ENCODE measurements at regions not wholly inside any gene's neighbourhood (a gene's known extent, or its start where the extent isn't known, plus 50 kb on each side); places are given as distances from the start of the nearest gene placed in this dataset.

DNA sequence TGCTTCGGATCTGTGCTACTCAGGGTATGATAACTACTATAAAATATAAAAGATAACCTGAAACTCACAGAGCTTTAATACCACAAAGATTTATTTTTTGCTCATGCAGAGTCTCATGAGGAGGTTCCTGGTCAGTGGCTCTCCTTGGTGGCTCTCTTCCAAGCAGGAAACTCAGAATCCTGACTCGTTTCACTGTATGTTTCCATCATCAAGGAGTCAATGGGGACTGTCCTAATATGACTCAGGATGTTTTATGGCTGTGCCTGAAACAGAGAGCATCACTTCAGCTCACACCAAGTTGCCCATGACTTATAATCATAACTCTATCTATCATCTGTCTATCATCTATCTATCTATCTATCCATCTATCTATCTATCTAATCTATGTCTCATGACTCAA, 620.8 kb upstream of the NR3C2 start:
- H3K36me3 ChIP-seq (replicated peaks in 1 of 2; ENCODE audit: control extremely low read depth in 1 of 2, control insufficient read depth in 1 of 2, extremely low read depth in 1 of 2, insufficient read depth in 2 of 2, low read length in 1 of 2) = no peaks in the 10 kb centered on the region
- H3K27me3 ChIP-seq (replicated peaks in 1 of 4; ENCODE audit: control extremely low read depth in 1 of 4, control insufficient read depth in 3 of 4, insufficient read depth in 4 of 4, low read length in 3 of 4) = no peaks in the 10 kb centered on the region
- H3K9me3 ChIP-seq (ENCODE audit: control extremely low read depth in 1 of 3, control insufficient read depth in 2 of 3, insufficient read depth in 1 of 3, low read length in 2 of 3) = peaks cover 0 to 7% (median 0%) of the 10 kb centered on the region in 3 donors
- no peak overlapping the region for H3K27ac ChIP-seq (ENCODE audit: low read length in 2 of 2)
- Mint-ChIP-seq H3K4me1 (no peaks in the 10 kb centered on the region), H3K4me3 (no peak overlapping the region), H3K27ac (no peak overlapping the region), H3K27me3 (no peaks in the 10 kb centered on the region), H3K9me3 (ENCODE audit: insufficient read depth) (peaks cover 2% of the 10 kb centered on the region)
- H3K9ac ChIP-seq (ENCODE audit: low read length) = no peak overlapping the region
- no peaks in the 10 kb centered on the region for H3K4me1 ChIP-seq (ENCODE audit: control insufficient read depth in 2 of 2, insufficient read depth in 2 of 2, low read length in 2 of 2)
- DNase-seq (no peak), ATAC-seq (ENCODE audit: low read depth) (no peak)
- H3K79me2 ChIP-seq (ENCODE audit: control insufficient read depth, insufficient read depth, low read length) = no peaks in the 10 kb centered on the region
- H4K20me1 ChIP-seq (ENCODE audit: control insufficient read depth, insufficient read depth, low read length, poor library complexity, severe bottlenecking) = no peaks in the 10 kb centered on the region
- no peak overlapping the region for H2AFZ ChIP-seq (ENCODE audit: insufficient read depth, low read depth, low read length, poor library complexity, severe bottlenecking)
- CTCF ChIA-PET = no interaction called here
- intact Hi-C loops (cut with micrococcal nuclease) = no loop called here
- H3K4me2 ChIP-seq (replicated peaks; ENCODE audit: low read depth, low read length, poor library complexity, severe bottlenecking) = no peak overlapping the region
- H3K4me3 ChIP-seq (ENCODE audit: control extremely low read depth in 1 of 5, extremely low read depth in 1 of 5, insufficient read depth in 1 of 5, low read depth in 2 of 5, low read length in 4 of 5) = no peak overlapping the region
- POLR2A ChIA-PET = no interaction called here
- WGBS (ENCODE audit: insufficient coverage) = no CpG with 5 or more reads among the region's 2 CpGs
- TF ChIP-seq, protein P1, sequence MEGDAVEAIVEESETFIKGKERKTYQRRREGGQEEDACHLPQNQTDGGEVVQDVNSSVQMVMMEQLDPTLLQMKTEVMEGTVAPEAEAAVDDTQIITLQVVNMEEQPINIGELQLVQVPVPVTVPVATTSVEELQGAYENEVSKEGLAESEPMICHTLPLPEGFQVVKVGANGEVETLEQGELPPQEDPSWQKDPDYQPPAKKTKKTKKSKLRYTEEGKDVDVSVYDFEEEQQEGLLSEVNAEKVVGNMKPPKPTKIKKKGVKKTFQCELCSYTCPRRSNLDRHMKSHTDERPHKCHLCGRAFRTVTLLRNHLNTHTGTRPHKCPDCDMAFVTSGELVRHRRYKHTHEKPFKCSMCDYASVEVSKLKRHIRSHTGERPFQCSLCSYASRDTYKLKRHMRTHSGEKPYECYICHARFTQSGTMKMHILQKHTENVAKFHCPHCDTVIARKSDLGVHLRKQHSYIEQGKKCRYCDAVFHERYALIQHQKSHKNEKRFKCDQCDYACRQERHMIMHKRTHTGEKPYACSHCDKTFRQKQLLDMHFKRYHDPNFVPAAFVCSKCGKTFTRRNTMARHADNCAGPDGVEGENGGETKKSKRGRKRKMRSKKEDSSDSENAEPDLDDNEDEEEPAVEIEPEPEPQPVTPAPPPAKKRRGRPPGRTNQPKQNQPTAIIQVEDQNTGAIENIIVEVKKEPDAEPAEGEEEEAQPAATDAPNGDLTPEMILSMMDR (IDR thresholded peaks at IDR 0.05) = no peak
- TF ChIP-seq EZH2 (IDR thresholded peaks at IDR 0.05; ENCODE audit: borderline replicate concordance, insufficient read depth, low read depth, low read length, poor library complexity, severe bottlenecking) = no peak

DNA sequence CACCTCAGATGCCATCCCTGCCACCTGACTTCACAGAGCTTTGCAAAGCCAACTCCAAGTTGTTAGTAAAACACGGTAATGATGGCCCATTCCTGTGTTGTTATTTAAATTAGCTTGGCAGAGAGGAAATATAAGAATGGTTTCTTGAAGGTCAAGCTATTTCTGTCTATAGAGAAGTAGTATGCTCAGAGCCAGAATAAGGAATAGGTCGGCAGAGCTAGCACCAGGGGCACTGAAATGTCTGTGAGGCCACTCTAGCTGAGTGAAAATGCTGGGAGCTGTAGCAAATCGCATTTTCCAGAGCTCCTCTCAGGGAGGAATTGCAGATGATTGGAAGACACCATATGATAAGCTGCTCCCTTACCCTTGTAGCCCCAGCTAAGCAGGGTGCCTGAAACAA, 615.4 kb upstream of the NR3C2 start:
- no peak overlapping the region for H3K4me3 ChIP-seq (ENCODE audit: control extremely low read depth in 1 of 5, extremely low read depth in 1 of 5, insufficient read depth in 1 of 5, low read depth in 2 of 5, low read length in 4 of 5)
- Mint-ChIP-seq H3K9me3 (ENCODE audit: insufficient read depth) (no peaks in the 10 kb centered on the region), H3K27me3 (no peaks in the 10 kb centered on the region), H3K4me3 (no peak overlapping the region), H3K27ac (no peak overlapping the region), H3K4me1 (no peaks in the 10 kb centered on the region)
- POLR2A ChIA-PET = no interaction called here
- ATAC-seq (ENCODE audit: low read depth) = no peak
- TF ChIP-seq, protein P1 (IDR thresholded peaks at IDR 0.05) = no peak
- no peak for TF ChIP-seq EZH2 (IDR thresholded peaks at IDR 0.05; ENCODE audit: borderline replicate concordance, insufficient read depth, low read depth, low read length, poor library complexity, severe bottlenecking)
- H3K9ac ChIP-seq (ENCODE audit: low read length) = no peak overlapping the region
- no peaks in the 10 kb centered on the region for H4K20me1 ChIP-seq (ENCODE audit: control insufficient read depth, insufficient read depth, low read length, poor library complexity, severe bottlenecking)
- no peaks in the 10 kb centered on the region for H3K36me3 ChIP-seq (replicated peaks in 1 of 2; ENCODE audit: control extremely low read depth in 1 of 2, control insufficient read depth in 1 of 2, extremely low read depth in 1 of 2, insufficient read depth in 2 of 2, low read length in 1 of 2)
- H3K4me1 ChIP-seq (ENCODE audit: control insufficient read depth in 2 of 2, insufficient read depth in 2 of 2, low read length in 2 of 2) = no peaks in the 10 kb centered on the region
- no peaks in the 10 kb centered on the region for H3K9me3 ChIP-seq (ENCODE audit: control extremely low read depth in 1 of 3, control insufficient read depth in 2 of 3, insufficient read depth in 1 of 3, low read length in 2 of 3)
- DNase-seq = no peak
- no peaks in the 10 kb centered on the region for H3K79me2 ChIP-seq (ENCODE audit: control insufficient read depth, insufficient read depth, low read length)
- no peak overlapping the region for H2AFZ ChIP-seq (ENCODE audit: insufficient read depth, low read depth, low read length, poor library complexity, severe bottlenecking)
- H3K4me2 ChIP-seq (replicated peaks; ENCODE audit: low read depth, low read length, poor library complexity, severe bottlenecking) = no peak overlapping the region
- CTCF ChIA-PET = no interaction called here
- intact Hi-C loops (cut with micrococcal nuclease) = no loop called here
- no peak overlapping the region for H3K27ac ChIP-seq (ENCODE audit: low read length in 2 of 2)
- no peaks in the 10 kb centered on the region for H3K27me3 ChIP-seq (replicated peaks in 1 of 4; ENCODE audit: control extremely low read depth in 1 of 4, control insufficient read depth in 3 of 4, insufficient read depth in 4 of 4, low read length in 3 of 4)
- WGBS (ENCODE audit: insufficient coverage) = 47% methylated on average over 3 of the region's 3 CpGs

Data from B cell (primary cell).